GM12872 (cell line): ENCODE measurements at regions not wholly inside any gene's neighbourhood (a gene's known extent, or its start where the extent isn't known, plus 50 kb on each side); places are given as distances from the start of the nearest gene placed in this dataset.

Experiments used
- CTCF ChIP-seq: IDR thresholded peaks from 3 replicates; pipeline ENCODE4 v1.5.1; 2011; ENCODE audit warnings: low read depth, mild to moderate bottlenecking, low read length, moderate library complexity; ENCODE audit not compliant: insufficient read depth

- no peak for TF ChIP-seq CTCF
These were observed 289.6 kb downstream of the PTPRU start for GRCh38 chr1:29525941-29526340.

- TF ChIP-seq CTCF, result no peak
These were observed 288.2 kb downstream of the PTPRU start for GRCh38 chr1:29524285-29525065.

GRCh38 chr1:29523576-29523975 lies 287.3 kb downstream of the PTPRU start:
- TF ChIP-seq CTCF, result no peak

- no peak for TF ChIP-seq CTCF
These were observed 286.8 kb downstream of the PTPRU start for GRCh38 chr1:29523136-29523535.

- no peak for TF ChIP-seq CTCF
These were observed 285.7 kb downstream of the PTPRU start for GRCh38 chr1:29521811-29522580.

- no peak for TF ChIP-seq CTCF
These were observed 285.1 kb downstream of the PTPRU start for GRCh38 chr1:29521438-29521715.

- TF ChIP-seq CTCF, result no peak
These were observed 284.5 kb downstream of the PTPRU start for GRCh38 chr1:29520571-29521437.
